Pancreas (tissue), 10 donors: ENCODE measurements at regions not wholly inside any gene's neighbourhood (a gene's known extent, or its start where the extent isn't known, plus 50 kb on each side); places are given as distances from the start of the nearest gene placed in this dataset.
A peak's percentile ranks its signal among the peaks of the same experiment; 100 is the strongest.

Experiments
- ATAC-seq, 4 donors: fragments of 200-7000 bp; cut with Tn5 transposase; one replicate each; pipeline versions ENCODE4 v1.8.0 to v1.9.1; 2020; ENCODE audit warnings: mild to moderate bottlenecking in 4 of 4, moderate library complexity in 4 of 4
- DNase-seq, 6 donors: peaks; one replicate each; pipeline ENCODE4 v3.0.0-alpha.2; 2020
- FAIRE-seq: peaks from 2 replicates; lab custom pipeline; 2012; peaks lifted over from hg19 to GRCh38; lab: Jason Lieb, UNC
- H3K27ac ChIP-seq, 4 donors: fragments of 200-600 bp; sonication (generic); 1 replicate in 3 of 4; 2 replicates in 1 of 4; pipeline versions ENCODE4 v1.5.0 to v1.8.0; 2020
- H3K27me3 ChIP-seq, 4 donors: fragments of 200-600 bp; one replicate each; pipeline ENCODE4 v1.8.0; 2021
- H3K36me3 ChIP-seq, 3 donors: fragments of 200-600 bp; sonication (generic) in 1 of 3; one replicate each; pipeline versions ENCODE4 v1.5.0 to v1.8.0; 2020 to 2021
- H3K4me1 ChIP-seq, 3 donors: fragments of 200-600 bp; one replicate each; pipeline ENCODE4 v1.8.0; 2021
- H3K4me3 ChIP-seq, 4 donors: fragments of 200-600 bp; sonication (generic) in 2 of 4; one replicate each; pipeline versions ENCODE4 v1.5.0 to v1.8.0; 2020 to 2021
- H3K9me3 ChIP-seq, 4 donors: fragments of 200-600 bp; one replicate each; pipeline ENCODE4 v1.8.0; 2021
- WGBS, 2 donors: extraction: QIAGEN DNeasy Blood & Tissue Kit; methylation state at CpG; one replicate each; pipeline ENCODE4 v1.1.7; 2013; 5-methylcytosine and 5-hydroxymethylcytosine counted together
- intact Hi-C, 3 donors: fragments of 100-400 bp; cut with DNase I; formaldehyde crosslinking; loops; one replicate each; pipeline versions ENCODE4 v1.11.1 to v1.14.2; 2022
- TF ChIP-seq, protein P1 (sequence below), 4 donors: fragments of 200-600 bp; sonication (generic) in 3 of 4; IDR thresholded peaks; one replicate each; pipeline versions ENCODE4 v1.5.0 to v1.8.0; 2021; ENCODE audit warnings: antibody characterized with exemption in 4 of 4
- donor health status: healthy with polysubstance abuse.
- donor health status: DM: no; HTN: no; CAD: no; lungs with moderate emphysema.
- donor health status: DM: no; HTN: no; CAD: no.
- donor health status: control.
- donor health status: control.
- donor health status: Bipolar disorder and iron deficiency.
- donor health status: DM: yes; HTN: yes; CAD: no.
- donor health status: DM: no; HTN: no; CAD: no.
- donor health status: DM: no; HTN: no; CAD: no.
- donor health status: DM: yes; HTN: yes; CAD: no.

DNA sequence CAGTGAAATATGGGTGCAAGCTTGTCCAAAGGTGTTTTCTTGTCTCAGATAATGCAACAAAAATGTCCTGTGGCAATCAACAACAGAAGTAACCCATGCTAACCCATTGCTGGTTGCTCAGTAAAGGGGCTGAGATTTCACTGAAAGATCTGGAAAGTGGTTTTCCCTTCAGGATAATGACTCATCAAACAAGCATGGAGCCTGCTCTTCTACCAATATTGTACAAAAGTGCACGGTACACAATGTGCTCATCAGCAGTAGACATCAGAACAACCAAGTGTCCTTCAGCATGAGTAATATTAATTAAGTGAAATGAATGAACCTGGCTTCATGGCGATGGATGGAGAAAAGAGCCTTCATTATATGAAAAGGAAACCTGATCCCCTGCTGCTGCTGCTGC is 287.1 kb upstream of the NEBL start:
- Histone ChIP-seq H3K4me1 (no peaks in the 10 kb centered on the region), H3K36me3 (no peaks in the 10 kb centered on the region), H3K9me3 (no peaks in the 10 kb centered on the region), H3K4me3 (no peak overlapping the region), H3K27me3 (no peaks in the 10 kb centered on the region), H3K27ac (no peak overlapping the region)
- intact Hi-C loops = no loop called here
- TF ChIP-seq, protein P1, sequence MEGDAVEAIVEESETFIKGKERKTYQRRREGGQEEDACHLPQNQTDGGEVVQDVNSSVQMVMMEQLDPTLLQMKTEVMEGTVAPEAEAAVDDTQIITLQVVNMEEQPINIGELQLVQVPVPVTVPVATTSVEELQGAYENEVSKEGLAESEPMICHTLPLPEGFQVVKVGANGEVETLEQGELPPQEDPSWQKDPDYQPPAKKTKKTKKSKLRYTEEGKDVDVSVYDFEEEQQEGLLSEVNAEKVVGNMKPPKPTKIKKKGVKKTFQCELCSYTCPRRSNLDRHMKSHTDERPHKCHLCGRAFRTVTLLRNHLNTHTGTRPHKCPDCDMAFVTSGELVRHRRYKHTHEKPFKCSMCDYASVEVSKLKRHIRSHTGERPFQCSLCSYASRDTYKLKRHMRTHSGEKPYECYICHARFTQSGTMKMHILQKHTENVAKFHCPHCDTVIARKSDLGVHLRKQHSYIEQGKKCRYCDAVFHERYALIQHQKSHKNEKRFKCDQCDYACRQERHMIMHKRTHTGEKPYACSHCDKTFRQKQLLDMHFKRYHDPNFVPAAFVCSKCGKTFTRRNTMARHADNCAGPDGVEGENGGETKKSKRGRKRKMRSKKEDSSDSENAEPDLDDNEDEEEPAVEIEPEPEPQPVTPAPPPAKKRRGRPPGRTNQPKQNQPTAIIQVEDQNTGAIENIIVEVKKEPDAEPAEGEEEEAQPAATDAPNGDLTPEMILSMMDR (IDR thresholded peaks at IDR 0.05) = no peak
- DNase-seq = no peak
- FAIRE-seq = no peak
- ATAC-seq = peak in 2 of 4 donors; percentile 48 to 49
- 69 to 77% methylated on average over 2 of the region's 2 CpGs for WGBS, 2 donors

DNA sequence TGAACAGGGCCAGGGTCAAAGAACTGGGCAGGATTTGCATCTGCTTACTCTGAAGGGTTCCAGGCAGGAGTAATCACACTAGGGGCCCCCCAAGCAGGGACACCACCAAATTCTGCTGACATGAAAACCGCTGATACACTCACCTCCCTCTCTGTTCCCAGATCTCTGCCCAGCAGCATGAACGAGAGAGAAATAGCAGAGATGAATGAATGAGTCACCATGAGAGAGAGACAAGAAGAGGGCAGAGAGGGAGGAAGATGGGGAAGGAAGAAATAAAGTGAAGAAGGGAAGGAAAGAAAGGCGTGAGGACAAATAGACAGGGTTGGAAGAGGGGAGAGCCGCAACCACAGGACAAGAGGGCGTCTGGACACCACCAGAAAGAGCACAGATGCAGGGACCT is 285.9 kb upstream of the NEBL start:
- TF ChIP-seq, protein P1 (IDR thresholded peaks at IDR 0.05) = no peak
- WGBS, 2 donors = 89 to 90% methylated on average over 5 of the region's 5 CpGs

DNA sequence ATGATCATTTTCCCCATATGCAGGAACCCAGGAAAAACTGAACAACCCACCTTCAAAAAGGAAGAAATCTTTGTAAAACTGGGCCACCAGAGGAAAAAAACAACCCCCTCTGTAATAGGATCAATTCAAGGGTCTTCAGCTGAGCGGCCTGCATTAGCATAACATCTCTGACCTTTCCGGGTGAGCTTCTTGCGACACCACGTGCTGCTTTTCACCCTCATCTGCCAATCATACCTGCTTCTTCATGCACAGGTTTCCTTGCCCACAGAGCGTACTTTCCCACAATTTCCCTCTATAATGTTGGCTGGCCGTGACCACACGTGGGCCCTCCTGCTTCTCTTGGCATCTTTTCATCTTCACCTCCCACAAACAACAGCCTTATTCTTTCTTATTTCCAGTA is 284.3 kb upstream of the NEBL start:
- TF ChIP-seq, protein P1 (IDR thresholded peaks at IDR 0.05) = no peak
- WGBS, 2 donors = 83 to 86% methylated on average over 7 of the region's 7 CpGs
- Histone ChIP-seq H3K36me3 (no peaks in the 10 kb centered on the region), H3K27me3 (no peaks in the 10 kb centered on the region), H3K27ac (no peak overlapping the region), H3K9me3 (no peaks in the 10 kb centered on the region), H3K4me3 (no peak overlapping the region), H3K4me1 (no peaks in the 10 kb centered on the region)
- DNase-seq (no peak), ATAC-seq (no peak), FAIRE-seq (no peak)
- intact Hi-C loops = no loop called here

More for the DNA sequence above, 285.9 kb upstream of the NEBL start:
- FAIRE-seq (no peak), DNase-seq (no peak), ATAC-seq (no peak)
- intact Hi-C loops = no loop called here
- Histone ChIP-seq H3K4me3 (no peak overlapping the region), H3K4me1 (no peaks in the 10 kb centered on the region), H3K9me3 (no peaks in the 10 kb centered on the region), H3K27me3 (no peaks in the 10 kb centered on the region), H3K27ac (no peak overlapping the region), H3K36me3 (no peaks in the 10 kb centered on the region)

DNA sequence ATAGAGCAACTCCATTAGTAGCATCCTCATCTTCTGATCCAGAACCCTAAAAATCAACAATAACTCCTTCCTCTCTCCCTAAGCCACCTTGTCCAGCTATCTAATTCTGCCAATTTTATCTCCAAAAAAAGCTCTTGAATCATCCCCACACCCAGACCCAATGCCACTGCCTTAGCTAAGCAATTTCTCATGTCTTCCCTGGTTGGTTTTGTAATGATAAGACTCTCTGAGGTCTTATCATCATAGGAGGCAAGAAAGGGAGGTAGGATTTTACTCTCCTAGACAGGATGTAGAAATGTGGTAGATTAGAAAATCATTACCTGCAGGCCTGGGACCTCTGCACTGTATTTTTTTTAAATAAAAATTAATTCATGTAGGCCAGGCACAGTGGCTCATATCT is 283.5 kb upstream of the NEBL start:
- intact Hi-C loops = no loop called here
- peaks cover 0 to 2% (median 0%) of the 10 kb centered on the region in 3 donors for H3K4me1 ChIP-seq
- ATAC-seq (no peak), FAIRE-seq (no peak), DNase-seq (no peak)
- H3K27me3 ChIP-seq = no peaks in the 10 kb centered on the region
- no peak overlapping the region for H3K4me3 ChIP-seq
- H3K27ac ChIP-seq = no peak overlapping the region
- TF ChIP-seq, protein P1 (IDR thresholded peaks at IDR 0.05) = no peak
- H3K36me3 ChIP-seq = no peaks in the 10 kb centered on the region
- H3K9me3 ChIP-seq = no peaks in the 10 kb centered on the region

DNA sequence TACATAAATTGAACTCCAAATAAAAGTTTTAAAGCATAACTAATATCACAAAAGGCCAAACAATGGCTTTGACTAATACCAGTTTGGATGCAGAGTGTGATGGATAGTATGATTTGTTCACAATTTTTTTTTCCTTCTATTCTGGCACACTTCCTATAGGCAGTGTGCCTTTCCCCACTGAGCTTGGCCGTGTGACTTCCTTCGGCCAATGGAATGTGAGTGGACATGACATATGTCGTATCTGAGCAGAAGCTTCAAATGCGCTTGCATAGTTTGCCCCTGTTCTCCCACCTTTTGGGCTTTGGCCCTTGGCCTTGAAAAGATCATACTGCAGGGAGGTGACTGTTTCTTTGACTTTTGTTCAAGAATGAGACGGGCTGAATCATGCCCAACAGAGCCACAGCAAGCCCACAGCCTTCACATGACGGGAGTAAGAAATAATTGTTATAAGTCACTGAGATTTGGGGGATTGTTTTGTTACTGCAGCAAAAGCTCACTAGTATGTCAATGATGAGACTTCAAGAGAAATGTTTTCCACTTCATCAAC is 279.9 kb upstream of the NEBL start:
- Histone ChIP-seq H3K27ac (no peak overlapping the region), H3K27me3 (no peaks in the 10 kb centered on the region)
- 84 to 97% methylated on average over 6 of the region's 6 CpGs for WGBS, 2 donors

More for the DNA sequence above, 279.9 kb upstream of the NEBL start:
- ATAC-seq (no peak), FAIRE-seq (no peak), DNase-seq (no peak)
- Histone ChIP-seq H3K9me3 (no peaks in the 10 kb centered on the region), H3K36me3 (no peaks in the 10 kb centered on the region), H3K4me3 (no peak overlapping the region), H3K4me1 (peaks cover 0 to 9% (median 4%) of the 10 kb centered on the region in 3 donors)
- TF ChIP-seq, protein P1 (IDR thresholded peaks at IDR 0.05) = no peak
- intact Hi-C loops = no loop called here
